Effector memory CD8-positive, alpha-beta T cell (primary cell): ENCODE measurements at regions not wholly inside any gene's neighbourhood (a gene's known extent, or its start where the extent isn't known, plus 50 kb on each side); places are given as distances from the start of the nearest gene placed in this dataset.

ENCODE experiments used
- ATAC-seq: fragments of 150-1000 bp; cut with Tn5 transposase; replicated peaks from 2 replicates; pipeline ENCODE4 v1.10.0; 2021; ENCODE audit warnings: mild to moderate bottlenecking, moderate library complexity
- DNase-seq, 3 experiments: peaks; one replicate each; pipeline ENCODE4 v3.0.0; 2021
- H3K27ac Mint-ChIP-seq, 2 donors: one replicate each; pipeline ENCODE4 v1.8.0; 2022; ENCODE audit warnings: mild to moderate bottlenecking in 2 of 2, mixed read lengths in 2 of 2, moderate library complexity in 2 of 2
- H3K27me3 Mint-ChIP-seq, 2 donors: one replicate each; pipeline ENCODE4 v1.8.0; 2022; ENCODE audit warnings: mixed read lengths in 2 of 2
- H3K36me3 Mint-ChIP-seq: one replicate; pipeline ENCODE4 v1.8.0; 2022; ENCODE audit warnings: mild to moderate bottlenecking, moderate library complexity, mixed read lengths; ENCODE audit not compliant: insufficient read depth
- H3K4me1 Mint-ChIP-seq, 2 donors: one replicate each; pipeline ENCODE4 v1.8.0; 2022; ENCODE audit warnings: low read depth in 2 of 2, mixed read lengths in 2 of 2
- H3K4me3 Mint-ChIP-seq, 2 donors: one replicate each; pipeline ENCODE4 v1.8.0; 2022; ENCODE audit warnings: mild to moderate bottlenecking in 2 of 2, mixed read lengths in 2 of 2, moderate library complexity in 2 of 2
- H3K9me3 Mint-ChIP-seq, 2 donors: one replicate each; pipeline ENCODE4 v1.8.0; 2022; ENCODE audit warnings: mixed read lengths in 2 of 2

DNA sequence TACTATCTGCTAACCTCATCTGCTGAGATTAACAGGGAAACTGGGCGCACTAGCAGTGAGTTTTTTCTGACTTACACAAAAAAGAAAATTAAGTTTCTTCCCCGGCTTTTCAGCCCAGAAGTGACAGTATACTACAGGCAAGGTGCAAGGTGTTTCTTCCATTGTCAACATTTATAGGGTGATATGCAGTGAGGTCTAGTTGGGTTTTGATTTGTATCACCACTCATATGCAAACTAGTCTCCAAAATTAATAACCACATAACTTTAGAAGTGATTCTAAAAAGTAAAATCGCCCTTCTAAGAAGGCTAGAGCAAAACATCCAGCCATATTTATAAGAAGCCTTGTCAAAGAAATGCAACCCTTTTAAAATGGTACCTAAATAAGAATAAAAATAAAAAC lies 640.1 kb downstream of the ARAP2 start:
- peaks cover 0 to 5% of the 10 kb centered on the region in 2 donors for H3K27me3 Mint-ChIP-seq
- no peaks in the 10 kb centered on the region for H3K36me3 Mint-ChIP-seq
- DNase-seq (no peak), ATAC-seq (no peak)
- no peaks in the 10 kb centered on the region for H3K4me1 Mint-ChIP-seq
- no peak overlapping the region for H3K4me3 Mint-ChIP-seq
- H3K27ac Mint-ChIP-seq, result no peak overlapping the region
- peaks cover 0 to 2% of the 10 kb centered on the region in 2 donors for H3K9me3 Mint-ChIP-seq

DNA sequence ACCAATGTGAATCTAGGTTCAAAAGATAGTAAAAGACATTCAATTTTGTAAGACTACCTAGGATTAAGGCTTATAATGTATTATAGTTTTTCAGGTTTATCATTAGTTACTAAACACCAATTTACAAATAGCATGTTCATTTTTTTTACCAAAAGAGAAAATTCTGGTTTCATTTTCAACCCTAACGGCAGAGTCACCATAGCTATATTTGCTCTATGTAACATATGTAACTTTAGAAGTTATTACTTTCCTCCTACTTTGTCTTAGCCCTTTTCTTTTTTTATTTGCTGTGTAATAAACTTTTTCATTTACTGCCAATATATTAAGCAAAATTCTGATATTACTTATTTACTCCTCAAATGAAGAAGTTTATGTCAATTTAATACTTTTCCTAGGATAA lies 639.6 kb downstream of the ARAP2 start:
- no peak overlapping the region for H3K27ac Mint-ChIP-seq
- peaks cover 0 to 2% of the 10 kb centered on the region in 2 donors for H3K9me3 Mint-ChIP-seq
- H3K4me3 Mint-ChIP-seq, result no peak overlapping the region
- DNase-seq (no peak), ATAC-seq (no peak)
- H3K36me3 Mint-ChIP-seq, result no peaks in the 10 kb centered on the region
- H3K4me1 Mint-ChIP-seq, result no peaks in the 10 kb centered on the region
- peaks cover 0 to 5% of the 10 kb centered on the region in 2 donors for H3K27me3 Mint-ChIP-seq

DNA sequence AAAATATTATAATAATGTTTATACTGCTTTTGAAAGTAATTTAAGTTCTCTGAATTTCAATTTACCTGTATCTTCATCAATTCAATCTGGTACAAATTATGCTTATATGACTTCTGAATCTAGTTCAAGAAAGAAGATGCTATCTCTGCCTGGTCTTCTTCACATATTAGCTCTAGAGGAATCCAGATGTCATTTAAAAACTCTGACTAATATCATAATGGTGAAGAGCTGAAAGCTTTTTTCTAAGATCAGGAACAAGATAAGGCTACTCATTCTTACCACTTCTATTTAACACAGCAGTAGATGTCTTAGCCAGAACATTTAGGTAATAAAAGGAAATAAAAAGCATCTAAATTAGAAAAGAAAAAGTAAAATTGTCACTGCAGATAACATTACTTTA lies 636.1 kb downstream of the ARAP2 start:
- ATAC-seq (no peak), DNase-seq (no peak)
- H3K4me1 Mint-ChIP-seq, result no peaks in the 10 kb centered on the region
- H3K36me3 Mint-ChIP-seq, result no peaks in the 10 kb centered on the region
- H3K27me3 Mint-ChIP-seq, result no peaks in the 10 kb centered on the region
- no peak overlapping the region for H3K4me3 Mint-ChIP-seq
- no peaks in the 10 kb centered on the region for H3K9me3 Mint-ChIP-seq
- no peak overlapping the region for H3K27ac Mint-ChIP-seq

DNA sequence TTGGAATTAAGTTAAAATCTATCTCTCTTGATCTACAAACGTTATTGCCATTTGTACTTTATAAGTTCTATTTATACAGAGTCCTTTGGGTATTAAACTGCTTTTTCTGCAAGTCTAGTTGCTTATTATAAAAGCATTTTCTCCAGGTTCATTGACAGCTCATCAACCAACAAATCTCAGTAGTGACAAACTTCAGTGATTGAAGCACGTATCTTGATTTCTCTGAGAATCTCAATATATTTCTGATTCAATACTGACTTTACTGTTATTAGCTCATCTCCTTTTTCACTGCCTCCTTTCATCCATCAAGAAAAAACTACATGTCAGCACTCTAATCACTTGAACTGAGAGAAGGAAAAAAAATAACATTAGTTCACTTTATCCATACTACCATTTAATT lies 630.2 kb downstream of the ARAP2 start:
- no peaks in the 10 kb centered on the region for H3K36me3 Mint-ChIP-seq
- no peaks in the 10 kb centered on the region for H3K27me3 Mint-ChIP-seq
- ATAC-seq (no peak), DNase-seq (no peak)
- H3K4me3 Mint-ChIP-seq, result no peak overlapping the region
- H3K4me1 Mint-ChIP-seq, result no peaks in the 10 kb centered on the region
- no peak overlapping the region for H3K27ac Mint-ChIP-seq
- no peaks in the 10 kb centered on the region for H3K9me3 Mint-ChIP-seq

DNA sequence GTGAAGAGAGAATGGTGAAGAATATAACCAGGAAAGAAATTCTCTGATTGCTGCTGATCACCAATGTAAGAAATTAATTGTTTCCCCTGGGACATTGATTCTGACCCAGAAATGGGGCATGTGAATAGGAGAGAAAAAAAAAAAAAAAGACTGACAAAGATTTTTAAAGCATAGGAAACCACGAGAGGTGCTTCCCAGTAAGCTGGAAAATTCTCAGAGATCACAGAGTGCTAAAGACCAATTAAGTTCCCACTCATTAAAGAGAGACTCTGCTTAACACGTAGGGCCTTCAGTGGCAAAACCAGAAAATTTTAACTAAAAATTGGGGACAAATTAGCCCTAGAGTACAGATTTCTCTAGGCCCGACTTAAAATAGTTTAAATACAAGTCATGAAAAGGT lies 604.4 kb downstream of the ARAP2 start:
- Mint-ChIP-seq H3K4me3 (no peak overlapping the region), H3K36me3 (no peaks in the 10 kb centered on the region), H3K9me3 (peaks cover 3 to 10% of the 10 kb centered on the region in 2 donors), H3K27me3 (no peaks in the 10 kb centered on the region), H3K27ac (no peak overlapping the region), H3K4me1 (no peaks in the 10 kb centered on the region)
- ATAC-seq (no peak), DNase-seq (no peak)

DNA sequence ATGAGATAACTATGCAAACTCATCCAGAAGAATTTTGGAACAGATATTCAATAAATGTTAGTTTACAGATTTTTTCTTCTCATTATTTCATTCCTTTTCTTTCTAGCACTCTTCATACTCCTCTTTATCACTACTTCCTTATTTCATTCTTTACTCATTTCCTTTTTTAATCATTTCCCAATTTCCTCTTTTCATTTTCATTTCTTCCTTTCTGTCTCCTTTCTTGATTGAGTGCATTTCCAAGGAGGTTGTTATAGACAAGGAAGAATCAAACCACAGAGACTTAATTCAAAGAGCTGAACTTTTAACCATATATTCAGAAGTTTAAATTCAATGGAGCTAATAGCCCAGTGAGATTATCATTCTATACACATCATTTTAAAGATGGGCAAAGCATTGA lies 600.7 kb downstream of the ARAP2 start:
- no peak overlapping the region for H3K27ac Mint-ChIP-seq
- ATAC-seq (no peak), DNase-seq (no peak)
- H3K9me3 Mint-ChIP-seq, result no peaks in the 10 kb centered on the region
- H3K4me3 Mint-ChIP-seq, result no peak overlapping the region
- H3K4me1 Mint-ChIP-seq, result no peaks in the 10 kb centered on the region
- H3K27me3 Mint-ChIP-seq, result no peaks in the 10 kb centered on the region
- no peaks in the 10 kb centered on the region for H3K36me3 Mint-ChIP-seq

DNA sequence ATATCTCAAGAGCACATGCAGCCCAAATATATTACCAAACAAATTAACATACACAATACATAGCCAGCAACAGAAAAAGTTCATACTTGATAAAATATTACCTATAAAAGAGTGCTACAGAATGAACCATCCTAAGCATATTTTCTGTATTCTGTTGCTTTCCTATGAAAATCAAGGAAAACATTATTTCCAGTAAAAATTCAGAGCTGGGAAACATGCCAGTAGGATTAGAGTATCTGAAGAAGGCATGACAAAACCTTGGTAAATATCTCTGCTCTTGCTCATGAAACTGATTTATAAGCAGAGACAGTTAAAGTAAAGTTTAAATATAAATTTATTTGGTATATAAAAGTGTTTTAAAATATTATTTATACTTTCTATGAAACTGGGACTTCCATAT lies 599.7 kb downstream of the ARAP2 start:
- Mint-ChIP-seq H3K9me3 (peaks cover 0 to 1% of the 10 kb centered on the region in 2 donors), H3K27me3 (no peaks in the 10 kb centered on the region), H3K27ac (no peak overlapping the region), H3K36me3 (no peaks in the 10 kb centered on the region), H3K4me1 (no peaks in the 10 kb centered on the region), H3K4me3 (no peak overlapping the region)
- no peak for DNase-seq
- no peak for ATAC-seq

DNA sequence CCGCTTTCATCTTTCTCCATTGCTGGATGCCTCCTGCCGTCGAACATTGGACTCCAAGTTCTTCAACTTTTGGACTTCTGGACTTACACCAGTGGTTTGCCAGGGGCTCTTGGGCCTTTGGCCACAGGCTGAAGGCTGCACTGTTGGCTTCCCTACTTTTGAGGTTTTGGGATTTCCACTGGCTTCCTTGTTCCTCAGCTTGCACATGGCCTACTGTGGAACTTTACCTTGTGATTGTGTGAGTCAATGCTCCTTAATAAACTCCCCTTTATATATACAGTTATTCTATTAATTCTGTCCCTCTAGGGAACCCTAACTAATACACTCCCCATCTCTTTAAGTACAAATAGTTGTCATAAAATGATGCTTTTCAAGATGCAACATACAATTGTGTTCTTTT lies 595.3 kb downstream of the ARAP2 start:
- no peaks in the 10 kb centered on the region for H3K36me3 Mint-ChIP-seq

DNA sequence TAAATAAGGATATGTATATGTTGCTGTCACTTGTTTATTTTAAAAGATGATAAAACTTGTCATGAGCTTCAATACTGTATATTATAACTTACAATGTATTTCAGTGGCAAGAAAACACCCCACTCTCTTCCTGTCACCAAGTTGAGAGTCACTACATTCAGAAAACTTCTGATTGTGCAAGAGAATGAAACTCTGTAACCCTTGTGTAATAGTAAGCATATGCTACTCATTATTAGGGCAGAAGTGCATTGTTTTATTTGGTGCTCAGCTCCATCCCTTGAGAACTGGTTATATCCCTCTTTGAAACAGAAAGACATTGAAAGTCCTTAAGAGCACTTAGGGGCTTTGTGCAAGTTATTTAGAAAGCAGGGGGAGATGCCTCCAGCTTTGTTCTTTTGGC lies 594.5 kb downstream of the ARAP2 start:
- DNase-seq, result no peak
- no peaks in the 10 kb centered on the region for H3K4me1 Mint-ChIP-seq
- H3K4me3 Mint-ChIP-seq, result no peak overlapping the region
- no peak for ATAC-seq
- no peak overlapping the region for H3K27ac Mint-ChIP-seq
- no peaks in the 10 kb centered on the region for H3K36me3 Mint-ChIP-seq
- H3K9me3 Mint-ChIP-seq, result peaks cover 0 to 1% of the 10 kb centered on the region in 2 donors
- H3K27me3 Mint-ChIP-seq, result no peaks in the 10 kb centered on the region

More for the DNA sequence above, 595.3 kb downstream of the ARAP2 start:
- Mint-ChIP-seq H3K27me3 (no peaks in the 10 kb centered on the region), H3K9me3 (peaks cover 0 to 1% of the 10 kb centered on the region in 2 donors), H3K4me1 (no peaks in the 10 kb centered on the region), H3K27ac (no peak overlapping the region), H3K4me3 (no peak overlapping the region)
- ATAC-seq (no peak), DNase-seq (no peak)

DNA sequence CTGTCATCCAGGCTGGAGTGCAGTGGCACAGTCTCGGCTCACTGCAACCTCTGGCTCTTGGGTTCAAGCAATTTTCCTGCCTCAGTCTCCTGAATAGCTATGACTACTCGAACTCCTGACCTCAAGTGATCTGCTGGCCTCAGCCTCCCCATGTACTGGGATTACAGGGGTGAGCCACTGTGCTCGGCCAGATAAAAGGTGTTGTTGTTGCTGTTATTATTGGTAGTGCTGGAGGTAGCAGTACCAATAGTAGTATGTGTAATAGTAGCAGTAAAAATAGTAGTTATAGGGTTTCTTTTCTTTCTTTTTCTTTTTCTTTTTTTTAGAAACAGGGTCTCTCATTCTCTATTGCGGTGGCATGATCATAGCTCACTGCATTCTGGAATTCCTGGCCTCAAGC lies 592.1 kb downstream of the ARAP2 start:
- no peak for DNase-seq
- ATAC-seq, result no peak
- Mint-ChIP-seq H3K4me1 (no peaks in the 10 kb centered on the region), H3K27ac (no peak overlapping the region), H3K36me3 (no peaks in the 10 kb centered on the region), H3K4me3 (no peak overlapping the region), H3K27me3 (no peaks in the 10 kb centered on the region), H3K9me3 (peaks cover 0 to 1% of the 10 kb centered on the region in 2 donors)

DNA sequence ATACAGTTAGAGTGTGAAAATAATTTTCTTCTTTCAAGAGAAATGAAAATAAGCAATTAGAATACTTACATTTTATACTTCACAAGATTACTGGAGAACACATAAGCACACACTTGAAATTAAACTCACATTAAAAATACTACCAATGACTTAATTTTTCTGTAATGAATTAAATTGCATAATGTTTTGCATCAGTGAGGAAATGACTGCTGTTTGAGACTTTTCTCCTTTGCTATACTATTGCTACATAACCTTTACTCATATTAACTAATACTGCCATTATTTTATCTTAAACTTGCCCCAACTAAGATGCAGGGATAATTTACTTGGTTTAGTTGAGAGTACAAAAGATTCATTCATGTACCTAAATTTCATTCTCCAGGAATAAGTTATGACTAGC lies 590.9 kb downstream of the ARAP2 start:
- no peaks in the 10 kb centered on the region for H3K4me1 Mint-ChIP-seq
- H3K36me3 Mint-ChIP-seq, result no peaks in the 10 kb centered on the region
- no peak overlapping the region for H3K27ac Mint-ChIP-seq
- no peak overlapping the region for H3K4me3 Mint-ChIP-seq
- H3K27me3 Mint-ChIP-seq, result no peaks in the 10 kb centered on the region
- no peak for ATAC-seq
- no peak for DNase-seq
- peaks cover 0 to 1% of the 10 kb centered on the region in 2 donors for H3K9me3 Mint-ChIP-seq

DNA sequence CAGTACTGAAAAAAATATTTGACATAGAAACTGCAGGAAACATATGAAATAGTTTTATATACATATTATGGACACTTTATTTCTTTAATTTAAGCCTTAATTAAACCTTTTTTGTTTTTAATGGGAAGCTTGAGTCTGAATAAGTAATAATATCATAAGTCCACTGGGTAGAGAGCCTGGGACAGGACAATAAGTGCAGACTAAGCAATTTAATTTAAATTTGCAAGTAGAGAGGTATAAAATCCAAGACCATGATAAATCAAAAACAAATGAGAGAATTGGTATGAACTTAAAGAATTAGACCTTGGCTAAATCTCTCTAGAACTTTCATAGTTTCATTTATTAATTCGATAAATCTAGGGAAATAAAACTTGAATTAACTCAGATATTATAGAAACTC lies 571.2 kb downstream of the ARAP2 start:
- Mint-ChIP-seq H3K4me3 (no peak overlapping the region), H3K27ac (no peak overlapping the region)

DNA sequence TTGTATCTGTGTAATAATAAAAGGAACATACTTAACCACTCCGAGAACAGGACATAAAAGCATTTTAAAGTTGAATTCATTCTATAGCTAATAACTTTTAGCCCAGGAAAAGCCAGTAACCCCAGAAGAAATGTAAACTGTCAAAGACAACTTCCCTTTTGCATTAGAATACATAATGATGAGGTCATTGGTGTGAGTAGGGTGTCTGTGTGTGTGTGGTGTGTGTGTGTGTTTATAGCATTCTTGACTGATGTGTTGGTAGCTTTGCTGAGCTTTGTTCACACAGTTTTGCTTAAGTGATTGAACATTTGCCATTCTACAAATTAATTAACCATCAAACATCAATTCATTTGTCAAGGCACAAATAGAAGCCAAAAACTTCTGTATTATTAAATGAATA lies 559.6 kb downstream of the ARAP2 start:
- DNase-seq (no peak), ATAC-seq (no peak)
- Mint-ChIP-seq H3K36me3 (peaks cover 3% of the 10 kb centered on the region), H3K4me1 (no peaks in the 10 kb centered on the region), H3K4me3 (no peak overlapping the region), H3K27me3 (no peaks in the 10 kb centered on the region), H3K27ac (no peak overlapping the region), H3K9me3 (peaks cover 3 to 9% of the 10 kb centered on the region in 2 donors)

More for the DNA sequence above, 571.2 kb downstream of the ARAP2 start:
- ATAC-seq (no peak), DNase-seq (no peak)
- Mint-ChIP-seq H3K4me1 (no peaks in the 10 kb centered on the region), H3K36me3 (no peaks in the 10 kb centered on the region), H3K9me3 (peaks cover 0 to 4% of the 10 kb centered on the region in 2 donors), H3K27me3 (no peaks in the 10 kb centered on the region)

DNA sequence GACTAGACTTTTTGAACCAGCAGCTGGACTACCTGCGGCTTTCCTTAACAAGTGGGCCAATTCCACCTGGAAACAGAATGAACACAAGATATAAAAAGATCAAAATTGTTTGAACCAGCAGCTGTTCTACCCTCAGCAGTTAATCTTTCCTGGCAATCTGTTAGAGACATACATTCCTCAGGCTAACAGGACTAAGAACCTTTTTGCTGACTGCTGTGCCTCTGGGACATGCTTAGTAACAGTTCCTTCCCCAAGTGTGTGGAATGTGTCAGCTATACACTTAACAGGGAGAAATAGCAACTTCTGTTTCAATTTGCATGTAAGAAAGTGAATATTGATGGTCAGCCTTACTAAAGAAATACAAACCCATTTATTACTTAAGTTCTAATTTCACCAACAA lies 554.4 kb downstream of the ARAP2 start:
- no peak for ATAC-seq
- Mint-ChIP-seq H3K27ac (no peak overlapping the region), H3K9me3 (no peaks in the 10 kb centered on the region), H3K36me3 (peaks cover 3% of the 10 kb centered on the region), H3K4me3 (no peak overlapping the region), H3K4me1 (no peaks in the 10 kb centered on the region), H3K27me3 (no peaks in the 10 kb centered on the region)
- DNase-seq, result no peak

DNA sequence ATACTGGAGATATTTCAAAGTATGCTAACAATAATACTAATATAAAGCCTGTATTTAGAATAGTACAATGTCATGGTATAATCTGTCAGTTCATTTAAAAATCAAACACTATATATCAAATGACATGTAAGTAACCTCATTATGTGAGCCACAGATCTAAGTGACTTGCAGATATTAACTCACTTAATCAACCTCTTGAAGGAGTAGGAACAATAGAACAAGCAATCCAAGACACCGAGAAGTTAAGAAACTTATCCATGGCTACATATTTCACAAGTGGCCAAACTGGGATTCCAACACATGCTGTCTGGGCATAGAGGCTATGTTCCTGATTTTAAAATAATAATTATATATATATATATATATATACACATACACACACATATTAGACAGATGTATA lies 554.0 kb downstream of the ARAP2 start:
- Mint-ChIP-seq H3K27ac (no peak overlapping the region), H3K4me3 (no peak overlapping the region), H3K36me3 (peaks cover 3% of the 10 kb centered on the region), H3K4me1 (no peaks in the 10 kb centered on the region), H3K9me3 (no peaks in the 10 kb centered on the region), H3K27me3 (no peaks in the 10 kb centered on the region)
- DNase-seq (no peak), ATAC-seq (no peak)
